Urothelium cell line (cell line): ENCODE measurements at regions not wholly inside any gene's neighbourhood (a gene's known extent, or its start where the extent isn't known, plus 50 kb on each side); places are given as distances from the start of the nearest gene placed in this dataset.
A peak's percentile ranks its signal among the peaks of the same experiment; 100 is the strongest.

Experiments used
- DNase-seq: peaks from one replicate; pipeline ENCODE4 v3.0.0; 2011; ENCODE audit warnings: low spot score, mixed read lengths
- FAIRE-seq: peaks from 2 replicates; lab custom pipeline; 2011; peaks lifted over from hg19 to GRCh38; lab: Jason Lieb, UNC

- no peak for DNase-seq
- FAIRE-seq, result no peak
Observed at GRCh38 chr14:98947911-98948595, 323.9 kb downstream of the BCL11B start.

GRCh38 chr14:98949051-98949450, 322.9 kb downstream of the BCL11B start:
- no peak for FAIRE-seq
- no peak for DNase-seq

GRCh38 chr14:98949481-98950135, 322.4 kb downstream of the BCL11B start:
- no peak for DNase-seq
- no peak for FAIRE-seq

GRCh38 chr14:98950353-98950895, 321.6 kb downstream of the BCL11B start:
- DNase-seq (no peak), FAIRE-seq (no peak)

GRCh38 chr14:98951031-98951430, 321.0 kb downstream of the BCL11B start:
- no peak for FAIRE-seq
- no peak for DNase-seq

GRCh38 chr14:98951521-98952152, 320.4 kb downstream of the BCL11B start:
- FAIRE-seq, result no peak
- no peak for DNase-seq

- no peak for FAIRE-seq
- peak; percentile 69 for DNase-seq
Observed at GRCh38 chr14:98952593-98953350, 319.2 kb downstream of the BCL11B start.

GRCh38 chr14:98953551-98954348, 318.2 kb downstream of the BCL11B start:
- no peak for FAIRE-seq
- peak; percentile 37 for DNase-seq

- no peak for DNase-seq
- FAIRE-seq, result no peak
Observed at GRCh38 chr14:98954349-98955000, 317.5 kb downstream of the BCL11B start.

GRCh38 chr14:98955036-98955740, 316.8 kb downstream of the BCL11B start:
- FAIRE-seq (no peak), DNase-seq (no peak)

- DNase-seq, result no peak
- FAIRE-seq, result no peak
Observed at GRCh38 chr14:98955741-98956070, 316.3 kb downstream of the BCL11B start.

GRCh38 chr14:98956181-98956580, 315.8 kb downstream of the BCL11B start:
- FAIRE-seq (no peak), DNase-seq (no peak)

- no peak for DNase-seq
- no peak for FAIRE-seq
Observed at GRCh38 chr14:98956661-98957060, 315.3 kb downstream of the BCL11B start.

GRCh38 chr14:98957211-98958047, 314.6 kb downstream of the BCL11B start:
- DNase-seq (no peak), FAIRE-seq (no peak)

- no peak for FAIRE-seq
- DNase-seq, result no peak
Observed at GRCh38 chr14:98958048-98958631, 313.9 kb downstream of the BCL11B start.

GRCh38 chr14:98958632-98959031, 313.4 kb downstream of the BCL11B start:
- no peak for DNase-seq
- FAIRE-seq, result no peak

GRCh38 chr14:98959410-98959809, 312.6 kb downstream of the BCL11B start:
- no peak for FAIRE-seq
- DNase-seq, result no peak

GRCh38 chr14:98959958-98960616, 311.9 kb downstream of the BCL11B start:
- DNase-seq (no peak), FAIRE-seq (no peak)
